Activated naive CD8-positive, alpha-beta T cell treated with anti-CD3 and anti-CD28 coated beads, Interleukin-2, amount 10 ng/mL, durations not matched to agents 7 days and 5 days (primary cell): ENCODE measurements at regions not wholly inside any gene's neighbourhood (a gene's known extent, or its start where the extent isn't known, plus 50 kb on each side); places are given as distances from the start of the nearest gene placed in this dataset.

Experiments
- ATAC-seq: fragments of 150-1000 bp; cut with Tn5 transposase; one replicate; pipeline ENCODE4 v1.10.0; 2021; ENCODE audit warnings: low read depth, moderate library complexity
- POLR2A ChIA-PET: fragments of 350-600 bp; sonication (Branson Sonifier 250); formaldehyde crosslinking; loops from one replicate; lab custom pipeline; 2021; ENCODE audit warnings: antibody characterized with exemption; lab: Charles Lee
- DNase-seq: peaks from one replicate; pipeline ENCODE4 v3.0.0; 2021
- H3K27ac Mint-ChIP-seq: one replicate; pipeline ENCODE4 v1.8.0; 2022; ENCODE audit warnings: mild to moderate bottlenecking, mixed read lengths
- H3K27me3 Mint-ChIP-seq: one replicate; pipeline ENCODE4 v1.8.0; 2022; ENCODE audit warnings: mild to moderate bottlenecking, moderate library complexity, mixed read lengths
- H3K36me3 Mint-ChIP-seq: one replicate; pipeline ENCODE4 v1.8.0; 2021; ENCODE audit warnings: mild to moderate bottlenecking, mixed read lengths
- H3K4me1 Mint-ChIP-seq: one replicate; pipeline ENCODE4 v1.8.0; 2021; ENCODE audit warnings: mixed read lengths
- H3K4me3 Mint-ChIP-seq: one replicate; pipeline ENCODE4 v1.8.0; 2022; ENCODE audit warnings: mild to moderate bottlenecking, moderate library complexity, mixed read lengths
- H3K9me3 Mint-ChIP-seq: one replicate; pipeline ENCODE4 v1.8.0; 2021; ENCODE audit warnings: mixed read lengths

DNA sequence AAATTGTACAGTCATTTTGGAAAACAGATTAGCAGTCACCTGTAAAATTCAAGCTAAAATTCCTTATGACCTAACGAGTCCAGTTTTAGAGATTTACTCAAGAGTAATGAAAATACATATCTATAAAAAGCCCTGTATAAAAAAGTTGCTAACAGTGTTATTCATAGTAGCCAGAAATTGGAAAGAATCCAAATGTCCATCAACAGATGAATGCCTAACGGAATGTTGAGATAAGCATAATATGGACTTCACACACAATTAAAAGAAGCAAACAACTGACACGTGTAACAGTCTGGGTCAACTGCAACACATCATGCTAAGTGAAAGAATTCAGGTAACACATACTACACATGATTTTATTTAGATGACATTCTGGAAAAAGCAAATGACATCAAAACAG, 584.8 kb upstream of the AGA start:
- no peaks in the 10 kb centered on the region for H3K4me1 Mint-ChIP-seq
- H3K27ac Mint-ChIP-seq: no peak overlapping the region
- DNase-seq (no peak), ATAC-seq (no peak)
- POLR2A ChIA-PET: no interaction called here
- no peak overlapping the region for H3K4me3 Mint-ChIP-seq
- H3K36me3 Mint-ChIP-seq: no peaks in the 10 kb centered on the region
- no peaks in the 10 kb centered on the region for H3K27me3 Mint-ChIP-seq
- H3K9me3 Mint-ChIP-seq: no peaks in the 10 kb centered on the region

- no peaks in the 10 kb centered on the region for H3K36me3 Mint-ChIP-seq
- ATAC-seq: no peak
- no peaks in the 10 kb centered on the region for H3K27me3 Mint-ChIP-seq
- H3K4me3 Mint-ChIP-seq: no peak overlapping the region
- DNase-seq: no peak
- H3K27ac Mint-ChIP-seq: no peak overlapping the region
- POLR2A ChIA-PET: no interaction called here
- no peaks in the 10 kb centered on the region for H3K4me1 Mint-ChIP-seq
- no peaks in the 10 kb centered on the region for H3K9me3 Mint-ChIP-seq
Measured at GRCh38 chr4:178027796-178028195, 585.6 kb upstream of the AGA start.

DNA sequence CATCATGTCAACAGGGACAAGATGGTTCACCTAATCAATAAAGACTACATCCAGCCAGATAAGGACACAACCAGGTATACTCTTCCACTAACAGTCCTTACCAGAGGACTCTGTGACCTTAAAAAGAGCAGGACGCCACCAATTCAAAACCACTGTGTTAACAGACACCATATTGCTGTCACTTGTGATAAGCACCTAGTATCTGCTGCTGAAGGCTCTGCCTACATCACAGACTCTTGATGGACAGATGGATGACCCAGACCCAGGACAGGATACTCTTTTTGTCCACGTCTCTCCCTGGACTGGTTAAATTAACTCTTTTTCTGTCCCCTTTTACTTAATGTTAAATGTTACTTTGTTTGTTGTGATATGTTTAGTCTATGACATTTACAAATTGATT, 586.2 kb upstream of the AGA start:
- DNase-seq (no peak), ATAC-seq (no peak)
- POLR2A ChIA-PET: no interaction called here
- Mint-ChIP-seq H3K27me3 (no peaks in the 10 kb centered on the region), H3K9me3 (no peaks in the 10 kb centered on the region), H3K4me1 (no peaks in the 10 kb centered on the region), H3K27ac (no peak overlapping the region), H3K36me3 (no peaks in the 10 kb centered on the region), H3K4me3 (no peak overlapping the region)

DNA sequence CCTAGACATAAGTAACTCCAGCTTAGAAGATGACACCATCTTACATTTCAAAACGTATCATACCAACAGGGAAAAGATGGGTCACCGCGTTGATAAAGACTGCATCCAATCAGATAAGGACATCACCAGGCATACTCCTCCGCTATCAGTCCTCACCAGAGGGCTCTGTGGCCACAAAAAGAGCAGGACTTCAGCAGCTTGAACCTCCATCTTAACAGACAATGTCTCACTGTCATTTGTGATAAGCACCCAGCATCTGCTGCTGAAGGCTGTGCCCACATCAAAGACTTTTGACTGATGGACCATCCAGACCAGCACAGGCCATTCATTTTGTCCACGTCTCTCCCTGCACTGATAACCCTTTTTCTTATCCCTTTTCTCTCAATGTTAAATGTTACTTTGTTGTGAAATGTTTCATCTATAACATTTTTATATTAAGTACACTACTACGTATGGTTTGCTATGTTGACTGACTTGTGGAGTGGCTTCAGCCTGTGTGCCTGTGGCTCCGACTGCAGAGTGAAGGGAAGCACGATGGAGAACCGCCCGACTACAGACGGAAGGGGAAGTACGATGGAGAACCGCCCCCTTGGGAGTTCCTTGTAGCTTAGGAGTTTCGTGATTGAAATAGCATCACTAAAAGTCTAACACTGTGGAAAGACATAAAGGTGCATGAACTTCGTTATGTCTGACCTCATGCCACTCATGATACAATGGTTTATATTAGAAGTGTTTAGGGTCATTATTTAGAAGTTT, 595.4 kb upstream of the AGA start:
- Mint-ChIP-seq H3K9me3 (peaks cover 2% of the 10 kb centered on the region), H3K4me1 (no peaks in the 10 kb centered on the region), H3K27me3 (no peaks in the 10 kb centered on the region), H3K27ac (no peak overlapping the region), H3K4me3 (no peak overlapping the region), H3K36me3 (no peaks in the 10 kb centered on the region)
- no peak for DNase-seq
- ATAC-seq: no peak
- POLR2A ChIA-PET: no interaction called here

- Mint-ChIP-seq H3K9me3 (peaks cover 3% of the 10 kb centered on the region), H3K4me3 (no peak overlapping the region), H3K27ac (no peak overlapping the region), H3K27me3 (no peaks in the 10 kb centered on the region), H3K4me1 (no peaks in the 10 kb centered on the region), H3K36me3 (no peaks in the 10 kb centered on the region)
- ATAC-seq: no peak
- no peak for DNase-seq
- POLR2A ChIA-PET: no interaction called here
Measured at GRCh38 chr4:178056996-178057395, 614.8 kb upstream of the AGA start.

DNA sequence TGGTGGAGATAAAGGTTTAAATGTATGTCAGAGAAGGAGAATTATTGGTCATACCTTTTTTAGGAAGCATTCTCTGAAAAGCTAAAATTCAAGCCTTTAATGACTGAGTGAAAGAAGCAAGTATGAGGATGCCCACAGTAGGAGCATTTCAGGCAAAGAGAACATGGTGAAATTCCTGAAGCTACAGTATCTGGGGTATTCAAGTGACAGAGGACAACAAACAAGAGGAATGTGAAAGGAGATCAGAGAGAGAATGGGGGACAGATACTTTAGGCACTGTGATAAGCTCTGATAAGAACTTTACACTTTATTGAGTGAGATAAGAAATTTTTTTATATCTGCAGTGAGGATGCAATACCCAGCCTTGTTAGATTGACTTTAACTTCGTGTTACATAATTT, 621.3 kb upstream of the AGA start:
- peaks cover 1% of the 10 kb centered on the region for H3K9me3 Mint-ChIP-seq
- H3K36me3 Mint-ChIP-seq: no peaks in the 10 kb centered on the region
- DNase-seq (no peak), ATAC-seq (no peak)
- POLR2A ChIA-PET: no interaction called here
- H3K27ac Mint-ChIP-seq: no peak overlapping the region
- no peaks in the 10 kb centered on the region for H3K27me3 Mint-ChIP-seq
- no peaks in the 10 kb centered on the region for H3K4me1 Mint-ChIP-seq
- no peak overlapping the region for H3K4me3 Mint-ChIP-seq

DNA sequence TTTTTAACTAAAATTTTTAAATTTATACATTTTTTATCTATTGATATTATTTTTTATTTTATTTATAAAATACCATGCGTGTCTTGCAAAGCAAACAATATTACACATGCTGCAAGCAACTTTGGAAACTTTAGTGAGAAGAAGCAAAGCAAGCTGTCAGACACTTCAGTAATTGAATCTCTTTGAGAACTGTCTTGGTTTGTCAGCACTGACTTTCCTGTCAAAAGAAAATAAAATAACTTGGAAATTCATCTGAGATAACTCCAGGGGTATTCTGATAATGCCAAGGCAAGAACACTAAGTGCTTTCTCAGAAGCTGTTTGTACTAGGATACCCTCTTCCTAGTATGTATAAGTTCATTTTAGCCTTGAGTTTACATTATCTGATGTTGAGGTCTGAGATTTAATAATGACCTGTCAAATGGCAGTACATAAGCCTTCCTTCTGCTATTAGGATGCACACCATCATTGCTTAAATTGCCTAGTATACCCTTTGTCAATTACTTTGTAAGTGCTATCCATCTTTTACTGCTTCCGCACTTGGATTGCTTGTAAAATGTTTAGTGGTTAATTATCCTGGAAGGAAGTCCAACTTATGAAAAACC, 624.2 kb upstream of the AGA start:
- H3K27me3 Mint-ChIP-seq: no peaks in the 10 kb centered on the region
- POLR2A ChIA-PET: no interaction called here

DNA sequence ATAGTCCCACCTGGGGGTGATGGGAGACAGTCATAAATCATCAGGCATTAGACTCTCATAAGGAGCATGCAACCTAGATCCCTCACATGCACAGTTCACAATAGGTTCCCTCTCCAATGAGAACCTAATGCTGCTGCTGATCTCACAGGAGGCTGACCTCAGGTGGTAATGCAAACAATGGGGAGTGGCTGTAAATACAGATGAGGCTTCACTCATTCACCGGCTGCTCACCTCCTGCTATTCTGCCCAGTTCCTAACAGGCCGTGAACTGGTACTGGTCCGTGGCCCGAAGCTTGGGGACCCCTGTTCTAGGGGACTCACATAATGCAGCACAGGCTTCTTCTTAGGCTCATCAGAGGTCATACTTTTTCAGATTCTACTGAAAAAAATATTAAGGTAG, 625.9 kb upstream of the AGA start:
- peaks cover 3% of the 10 kb centered on the region for H3K9me3 Mint-ChIP-seq
- no peaks in the 10 kb centered on the region for H3K4me1 Mint-ChIP-seq
- ATAC-seq: no peak
- POLR2A ChIA-PET: no interaction called here
- no peak for DNase-seq
- H3K27ac Mint-ChIP-seq: no peak overlapping the region
- H3K27me3 Mint-ChIP-seq: no peaks in the 10 kb centered on the region
- no peaks in the 10 kb centered on the region for H3K36me3 Mint-ChIP-seq
- no peak overlapping the region for H3K4me3 Mint-ChIP-seq

More for the DNA sequence above, 624.2 kb upstream of the AGA start:
- ATAC-seq (no peak), DNase-seq (no peak)
- no peaks in the 10 kb centered on the region for H3K4me1 Mint-ChIP-seq
- no peak overlapping the region for H3K27ac Mint-ChIP-seq
- no peak overlapping the region for H3K4me3 Mint-ChIP-seq
- peaks cover 3% of the 10 kb centered on the region for H3K9me3 Mint-ChIP-seq
- no peaks in the 10 kb centered on the region for H3K36me3 Mint-ChIP-seq

GRCh38 chr4:178070163-178070562, 627.9 kb upstream of the AGA start:
- H3K4me1 Mint-ChIP-seq: no peaks in the 10 kb centered on the region
- no peak overlapping the region for H3K27ac Mint-ChIP-seq
- peaks cover 2% of the 10 kb centered on the region for H3K9me3 Mint-ChIP-seq
- POLR2A ChIA-PET: no interaction called here
- no peak overlapping the region for H3K4me3 Mint-ChIP-seq
- H3K27me3 Mint-ChIP-seq: no peaks in the 10 kb centered on the region
- ATAC-seq (no peak), DNase-seq (no peak)
- H3K36me3 Mint-ChIP-seq: no peaks in the 10 kb centered on the region

DNA sequence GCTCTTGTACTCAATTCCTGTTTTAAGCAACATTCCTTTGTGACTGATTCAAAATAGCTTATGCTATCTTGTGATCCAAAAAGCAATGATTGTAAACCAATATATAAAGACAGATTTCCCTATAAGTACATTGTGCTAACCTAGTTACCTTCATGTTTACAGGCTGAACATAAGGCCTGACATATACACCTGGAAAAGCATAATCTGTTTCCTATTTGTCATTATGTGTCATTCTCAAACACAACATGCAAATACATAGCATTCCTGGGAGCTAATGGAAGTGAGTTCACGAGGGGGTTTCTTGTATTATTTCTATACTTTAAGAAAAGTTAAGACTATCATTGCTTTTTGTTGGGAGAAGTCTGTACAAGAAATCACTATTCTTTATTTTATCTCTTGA, 638.1 kb upstream of the AGA start:
- ATAC-seq: no peak
- no peaks in the 10 kb centered on the region for H3K36me3 Mint-ChIP-seq
- no peaks in the 10 kb centered on the region for H3K9me3 Mint-ChIP-seq
- DNase-seq: no peak
- POLR2A ChIA-PET: no interaction called here
- no peak overlapping the region for H3K4me3 Mint-ChIP-seq
- H3K27ac Mint-ChIP-seq: no peak overlapping the region
- H3K4me1 Mint-ChIP-seq: no peaks in the 10 kb centered on the region
- H3K27me3 Mint-ChIP-seq: no peaks in the 10 kb centered on the region

DNA sequence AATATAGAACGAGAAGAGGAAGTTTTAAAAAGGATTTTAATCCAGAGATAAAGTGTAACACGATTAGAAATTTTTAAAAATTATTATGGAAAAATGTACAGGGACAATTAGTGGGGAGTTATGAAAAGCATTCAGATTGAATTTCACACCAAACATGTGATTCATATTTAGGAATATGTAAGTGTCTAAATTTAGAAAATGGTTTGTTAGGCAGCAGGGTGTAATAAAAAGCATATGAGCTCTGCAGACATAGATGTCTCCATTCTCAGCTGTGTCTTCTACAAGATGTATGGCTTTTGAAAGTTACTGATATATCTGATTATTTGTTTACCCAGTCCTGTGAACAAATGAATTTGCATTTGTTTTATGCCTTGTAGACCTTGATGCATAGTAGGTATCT, 638.9 kb upstream of the AGA start:
- Mint-ChIP-seq H3K9me3 (no peaks in the 10 kb centered on the region), H3K36me3 (no peaks in the 10 kb centered on the region), H3K27me3 (no peaks in the 10 kb centered on the region), H3K27ac (no peak overlapping the region), H3K4me1 (no peaks in the 10 kb centered on the region), H3K4me3 (no peak overlapping the region)
- POLR2A ChIA-PET: no interaction called here
- DNase-seq (no peak), ATAC-seq (no peak)

- no peaks in the 10 kb centered on the region for H3K4me1 Mint-ChIP-seq
- H3K27ac Mint-ChIP-seq: no peak overlapping the region
- H3K27me3 Mint-ChIP-seq: no peaks in the 10 kb centered on the region
- no peaks in the 10 kb centered on the region for H3K36me3 Mint-ChIP-seq
- H3K4me3 Mint-ChIP-seq: no peak overlapping the region
- no peaks in the 10 kb centered on the region for H3K9me3 Mint-ChIP-seq
- POLR2A ChIA-PET: no interaction called here
- no peak for ATAC-seq
- no peak for DNase-seq
Measured at GRCh38 chr4:178081896-178082295, 639.7 kb upstream of the AGA start.

GRCh38 chr4:178082906-178083305, 640.7 kb upstream of the AGA start:
- ATAC-seq (no peak), DNase-seq (no peak)
- Mint-ChIP-seq H3K27me3 (no peaks in the 10 kb centered on the region), H3K27ac (no peak overlapping the region), H3K4me1 (no peaks in the 10 kb centered on the region), H3K4me3 (no peak overlapping the region), H3K36me3 (no peaks in the 10 kb centered on the region), H3K9me3 (no peaks in the 10 kb centered on the region)
- POLR2A ChIA-PET: no interaction called here

DNA sequence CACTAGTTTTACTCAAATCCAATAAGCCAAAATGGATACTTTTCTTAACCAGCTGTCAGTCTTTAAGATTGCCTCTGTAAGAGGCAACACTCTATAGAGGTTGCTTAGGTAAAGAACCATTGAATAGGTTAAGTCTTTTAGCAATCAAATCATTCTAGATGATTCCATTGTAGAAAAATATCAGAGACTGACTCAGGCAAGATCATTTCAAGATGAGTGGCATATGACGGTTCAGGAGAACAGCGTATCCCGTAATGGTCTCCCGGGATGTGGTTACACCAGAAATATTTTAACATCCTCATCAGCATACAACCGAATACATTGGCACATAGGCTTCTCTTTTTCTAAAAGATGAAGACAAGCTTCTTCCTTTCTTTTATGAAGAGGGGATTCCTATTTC, 641.7 kb upstream of the AGA start:
- POLR2A ChIA-PET: no interaction called here
- DNase-seq (no peak), ATAC-seq (no peak)
- Mint-ChIP-seq H3K9me3 (no peaks in the 10 kb centered on the region), H3K4me1 (no peaks in the 10 kb centered on the region), H3K4me3 (no peak overlapping the region), H3K27ac (no peak overlapping the region), H3K27me3 (no peaks in the 10 kb centered on the region), H3K36me3 (no peaks in the 10 kb centered on the region)
